ENCODE measurements at regions not wholly inside any gene's neighbourhood (a gene's known extent, or its start where the extent isn't known, plus 50 kb on each side); places are given as distances from the start of the nearest gene placed in this dataset.

- TF ChIP-seq CTCF (conservative IDR thresholded peaks at IDR 0.05; ENCODE audit: low read depth, low read length) (no peak), POLR2A (IDR thresholded peaks at IDR 0.05; ENCODE audit: low read depth, low read length) (no peak), RAD21 (IDR thresholded peaks at IDR 0.05; ENCODE audit: low read length) (no peak), BHLHE40 (IDR thresholded peaks at IDR 0.05; ENCODE audit: low read depth, low read length) (no peak), ELK1 (IDR thresholded peaks at IDR 0.05; ENCODE audit: borderline replicate concordance, low read depth, low read length) (no peak), MAZ (IDR thresholded peaks at IDR 0.05; ENCODE audit: borderline replicate concordance, low read depth, low read length) (no peak), FOS (IDR thresholded peaks at IDR 0.05; ENCODE audit: low read depth, low read length) (no peak), MXI1 (IDR thresholded peaks at IDR 0.05; ENCODE audit: borderline replicate concordance, low read depth, low read length) (no peak), MAFK (IDR thresholded peaks at IDR 0.05; ENCODE audit: low read depth, low read length) (peak; percentile 96), RFX5 (IDR thresholded peaks at IDR 0.05; ENCODE audit: low read depth, low read length) (no peak), SMC3 (IDR thresholded peaks at IDR 0.05; ENCODE audit: low read depth, low read length) (no peak), RCOR1 (IDR thresholded peaks at IDR 0.05; ENCODE audit: insufficient replicate concordance, low read length) (no peak), USF2 (IDR thresholded peaks at IDR 0.05; ENCODE audit: low read depth, low read length) (no peak)
Observed at GRCh38 chr2:133635131-133635530, 66.9 kb upstream of the NCKAP5 start.
